ENCODE measurements at regions not wholly inside any gene's neighbourhood (a gene's known extent, or its start where the extent isn't known, plus 50 kb on each side); places are given as distances from the start of the nearest gene placed in this dataset.
"Not testable (repeated sequence)": the region's sequence is repeated elsewhere in the genome, so short reads cannot be mapped to it uniquely, and the experiment has no call there.

DNA sequence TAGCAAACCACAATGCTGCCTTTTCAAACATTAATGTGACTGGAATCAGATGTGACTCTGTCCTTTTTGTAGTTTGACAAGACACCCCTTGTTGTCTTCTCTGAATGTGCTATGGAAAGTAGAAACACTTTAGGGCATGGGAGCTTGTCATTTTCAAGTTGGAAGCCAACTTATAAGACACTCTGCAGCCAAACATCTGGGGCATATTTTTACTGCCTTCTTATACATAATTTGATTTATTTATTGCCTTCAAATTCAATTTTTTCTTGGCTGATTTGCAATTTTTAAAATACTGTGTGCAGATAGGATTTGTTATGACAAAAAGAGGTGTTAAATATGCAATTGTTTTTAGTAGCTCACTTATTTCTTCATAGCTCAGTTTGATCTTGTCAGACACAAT is 1002.0 kb upstream of the PCDH7 start:
- TF ChIP-seq, protein P1, sequence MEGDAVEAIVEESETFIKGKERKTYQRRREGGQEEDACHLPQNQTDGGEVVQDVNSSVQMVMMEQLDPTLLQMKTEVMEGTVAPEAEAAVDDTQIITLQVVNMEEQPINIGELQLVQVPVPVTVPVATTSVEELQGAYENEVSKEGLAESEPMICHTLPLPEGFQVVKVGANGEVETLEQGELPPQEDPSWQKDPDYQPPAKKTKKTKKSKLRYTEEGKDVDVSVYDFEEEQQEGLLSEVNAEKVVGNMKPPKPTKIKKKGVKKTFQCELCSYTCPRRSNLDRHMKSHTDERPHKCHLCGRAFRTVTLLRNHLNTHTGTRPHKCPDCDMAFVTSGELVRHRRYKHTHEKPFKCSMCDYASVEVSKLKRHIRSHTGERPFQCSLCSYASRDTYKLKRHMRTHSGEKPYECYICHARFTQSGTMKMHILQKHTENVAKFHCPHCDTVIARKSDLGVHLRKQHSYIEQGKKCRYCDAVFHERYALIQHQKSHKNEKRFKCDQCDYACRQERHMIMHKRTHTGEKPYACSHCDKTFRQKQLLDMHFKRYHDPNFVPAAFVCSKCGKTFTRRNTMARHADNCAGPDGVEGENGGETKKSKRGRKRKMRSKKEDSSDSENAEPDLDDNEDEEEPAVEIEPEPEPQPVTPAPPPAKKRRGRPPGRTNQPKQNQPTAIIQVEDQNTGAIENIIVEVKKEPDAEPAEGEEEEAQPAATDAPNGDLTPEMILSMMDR (IDR thresholded peaks at IDR 0.05; ENCODE audit: low read depth, low read length) = no peak
- no peak for DNase-seq (ENCODE audit: extremely low read depth, low read depth)

DNA sequence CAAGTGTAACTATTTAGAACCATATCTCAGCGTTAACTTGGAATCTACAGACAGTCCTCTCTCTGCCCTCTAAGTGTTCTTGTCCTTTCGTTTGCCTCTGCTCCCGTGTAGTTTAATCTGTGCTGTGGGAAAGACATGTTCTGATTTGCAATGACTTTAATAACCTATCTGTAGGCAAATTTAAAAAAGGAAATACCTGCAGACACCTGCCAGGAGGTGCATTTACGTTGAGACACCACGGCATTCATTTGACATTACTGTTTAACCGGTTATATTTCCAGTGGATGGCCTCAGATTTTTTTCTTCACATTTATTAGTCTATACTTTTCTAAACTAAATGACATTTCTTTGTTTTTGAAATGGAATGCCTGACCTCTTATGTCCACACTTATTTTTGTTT is 997.9 kb upstream of the PCDH7 start:
- no peak for DNase-seq (ENCODE audit: extremely low read depth, low read depth)
- TF ChIP-seq, protein P1 (IDR thresholded peaks at IDR 0.05; ENCODE audit: low read depth, low read length) = no peak

DNA sequence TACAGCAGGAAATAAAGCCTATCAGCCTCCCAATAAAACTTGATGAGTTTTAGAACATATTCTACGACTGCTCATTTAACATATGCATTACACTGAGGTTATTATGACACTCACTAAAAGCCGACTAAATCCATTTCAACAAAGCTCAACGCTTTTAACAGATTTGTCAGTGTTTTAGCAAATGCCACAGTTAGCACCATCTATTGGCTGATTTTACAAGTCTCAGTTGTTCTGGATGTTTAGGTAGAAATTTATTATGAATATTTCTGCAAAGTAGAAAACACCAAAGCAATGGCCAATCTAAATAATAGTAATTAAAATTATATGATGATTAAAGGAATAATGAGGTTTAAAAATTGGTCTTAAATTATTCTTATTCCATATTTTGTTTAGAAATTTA is 993.2 kb upstream of the PCDH7 start:
- TF ChIP-seq, protein P1 (IDR thresholded peaks at IDR 0.05; ENCODE audit: low read depth, low read length) = no peak
- DNase-seq (ENCODE audit: extremely low read depth, low read depth) = no peak

DNA sequence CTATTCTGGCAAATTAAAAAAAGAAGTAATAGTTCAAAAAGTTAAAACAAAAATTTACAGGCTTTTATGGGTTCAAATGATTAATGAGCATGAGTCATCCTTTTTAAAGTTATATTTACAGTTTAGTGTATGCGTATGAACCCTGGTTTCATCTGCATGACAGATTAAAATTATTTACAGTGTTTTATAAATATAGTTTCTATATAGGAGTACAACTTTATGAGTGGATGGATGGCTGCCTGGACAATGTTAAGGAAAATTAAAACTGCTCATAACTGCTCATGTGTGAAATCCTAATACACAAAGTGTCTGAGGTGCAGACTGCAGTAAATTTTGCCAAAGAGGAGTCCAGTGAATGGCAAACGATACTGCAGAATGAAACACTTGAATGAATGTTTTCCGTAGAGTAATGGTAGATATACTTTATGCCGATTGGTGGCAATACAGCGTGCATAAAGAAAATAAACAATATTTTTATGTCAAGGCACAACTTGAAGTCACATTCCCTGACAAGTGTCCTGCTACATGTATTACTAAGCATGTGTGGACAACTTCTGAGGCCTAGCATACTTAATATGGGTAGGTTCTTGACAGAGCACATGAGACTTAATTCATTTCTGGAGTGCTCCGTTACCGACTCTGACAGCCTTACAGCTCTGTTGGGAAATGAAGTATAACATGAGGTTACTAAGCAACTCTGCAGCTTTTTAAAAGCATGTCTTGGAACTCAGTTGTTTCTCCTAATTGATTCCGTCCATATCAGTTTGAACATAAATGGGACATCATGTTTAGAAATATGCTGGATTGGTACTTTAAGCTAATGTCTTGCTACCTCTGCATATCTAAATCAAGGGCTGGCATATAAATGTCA is 985.6 kb upstream of the PCDH7 start:
- TF ChIP-seq, protein P1 (IDR thresholded peaks at IDR 0.05; ENCODE audit: low read depth, low read length) = no peak
- no peak for DNase-seq (ENCODE audit: extremely low read depth, low read depth)

DNA sequence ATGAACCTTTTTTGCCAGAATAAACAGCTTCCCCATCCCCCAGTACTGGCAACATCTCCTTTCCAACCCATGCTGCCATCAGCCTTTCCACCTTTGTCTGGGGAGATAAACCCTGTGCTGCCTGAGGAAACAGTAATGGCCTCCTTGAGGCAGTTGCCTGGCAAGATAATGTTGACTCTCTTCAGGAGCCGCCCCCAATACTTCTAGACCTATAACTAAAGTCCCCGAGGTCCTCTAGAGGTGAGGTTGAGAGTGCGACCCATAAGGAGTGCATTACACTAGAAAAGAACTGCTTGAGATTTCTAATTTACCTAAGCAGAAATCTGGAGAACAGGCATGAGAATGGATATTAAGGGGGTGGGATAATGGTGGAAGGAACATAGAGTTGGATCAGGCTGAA is 963.2 kb upstream of the PCDH7 start:
- TF ChIP-seq, protein P1 (IDR thresholded peaks at IDR 0.05; ENCODE audit: low read depth, low read length) = no peak
- no peak for DNase-seq (ENCODE audit: extremely low read depth, low read depth)

DNA sequence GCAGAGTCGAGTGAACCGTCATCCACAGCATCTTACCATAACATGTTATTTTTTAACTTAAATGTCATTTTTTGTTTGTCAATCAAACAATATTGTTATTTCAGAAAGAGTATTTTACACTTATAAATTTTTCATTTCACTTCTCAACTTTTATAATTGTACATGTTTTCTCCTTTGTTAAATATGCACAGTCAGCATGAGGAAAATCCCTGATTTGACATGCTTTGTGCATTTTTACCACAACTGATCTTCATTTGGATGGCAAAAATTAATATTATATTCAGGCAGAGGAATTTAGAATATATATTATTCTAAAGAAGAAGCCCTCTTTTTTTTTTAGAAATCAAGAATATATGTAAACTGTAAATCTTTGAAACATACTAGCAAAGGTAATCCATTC is 958.0 kb upstream of the PCDH7 start:
- TF ChIP-seq, protein P1 (IDR thresholded peaks at IDR 0.05; ENCODE audit: low read depth, low read length) = no peak
- no peak for DNase-seq (ENCODE audit: extremely low read depth, low read depth)

DNA sequence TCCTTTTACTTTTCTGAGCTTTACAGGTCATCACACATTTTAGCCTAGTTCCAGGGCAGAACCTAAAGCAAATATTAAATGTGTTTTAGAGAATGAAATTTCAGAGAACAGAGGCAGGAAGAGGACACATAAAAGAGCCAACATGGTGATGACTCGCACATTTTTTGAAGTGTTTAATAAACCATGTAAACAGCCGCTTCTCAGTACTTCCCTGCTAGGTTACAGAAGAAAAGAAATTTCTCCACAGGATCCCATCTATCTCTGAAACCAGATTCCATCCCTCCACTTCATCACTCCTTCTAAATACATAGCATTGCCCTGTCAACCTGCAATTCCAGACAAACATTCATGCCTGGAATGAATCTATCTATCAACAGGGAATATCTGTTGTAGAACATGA is 949.5 kb upstream of the PCDH7 start:
- TF ChIP-seq, protein P1 (IDR thresholded peaks at IDR 0.05; ENCODE audit: low read depth, low read length) = no peak
- DNase-seq (ENCODE audit: extremely low read depth, low read depth) = no peak

DNA sequence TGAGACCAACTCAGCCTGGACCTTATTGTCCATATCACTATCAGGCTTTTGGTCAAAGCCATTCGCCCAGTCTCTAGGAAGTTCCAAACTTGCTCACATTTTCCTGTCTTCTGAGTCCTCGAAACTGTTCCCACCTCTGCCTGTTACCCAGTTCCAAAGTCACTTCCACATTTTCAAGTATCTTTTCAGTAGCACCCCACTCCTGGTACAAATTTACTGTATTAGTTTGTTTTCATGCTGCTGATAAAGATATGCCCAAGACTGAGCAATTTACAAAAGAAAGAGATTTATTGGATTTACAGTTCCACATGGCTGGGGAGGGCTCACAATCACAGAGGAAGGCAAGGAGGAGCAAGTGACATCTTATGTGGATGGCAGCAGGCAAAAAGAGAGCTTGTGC is 932.0 kb upstream of the PCDH7 start:
- DNase-seq (ENCODE audit: extremely low read depth, low read depth) = not testable (repeated sequence)
